B cell (primary cell): ENCODE measurements at regions not wholly inside any gene's neighbourhood (a gene's known extent, or its start where the extent isn't known, plus 50 kb on each side); places are given as distances from the start of the nearest gene placed in this dataset.

Experiments
- ATAC-seq: fragments of 200-7000 bp; cut with Tn5 transposase; one replicate; pipeline ENCODE4 v1.10.0; 2021; ENCODE audit warnings: low read depth, mild to moderate bottlenecking, moderate number of reproducible peaks, moderate library complexity
- CTCF ChIA-PET: fragments of 350-600 bp; sonication (Branson Sonifier 250); formaldehyde crosslinking; loops from one replicate; lab custom pipeline; 2021; ENCODE audit warnings: antibody characterized with exemption, inconsistent platforms; lab: Charles Lee
- POLR2A ChIA-PET: fragments of 350-600 bp; sonication (Branson Sonifier 250); formaldehyde crosslinking; loops from one replicate; lab custom pipeline; 2021; ENCODE audit warnings: antibody characterized with exemption; lab: Charles Lee
- DNase-seq: peaks from one replicate; pipeline ENCODE4 v3.0.0; 2013
- H2AFZ ChIP-seq: 2 replicates; pipeline ENCODE4 v1.6.1; 2012; ENCODE audit warnings: mild to moderate bottlenecking, low read depth, low read length; ENCODE audit not compliant: insufficient read depth, poor library complexity, severe bottlenecking
- H3K27ac ChIP-seq, 2 donors: 1 replicate in 1 of 2; 2 replicates in 1 of 2; pipeline ENCODE4 v1.5.1; 2012 to 2013; ENCODE audit warnings: low read length in 2 of 2, mild to moderate bottlenecking in 2 of 2, moderate library complexity in 1 of 2
- H3K27me3 ChIP-seq, 4 experiments: fragments of 200-600 bp in 1 of 4; sonication (generic) in 1 of 4; replicated peaks in 1 of 4; 1 replicate in 2 of 4; 2 replicates in 2 of 4; pipeline versions ENCODE4 v1.6.1 to v1.7.0; 2013 to 2016; ENCODE audit warnings: low read length in 3 of 4, mild to moderate bottlenecking in 2 of 4, mixed read lengths in 1 of 4, moderate library complexity in 1 of 4; ENCODE audit not compliant: insufficient read depth in 4 of 4, control insufficient read depth in 3 of 4; ENCODE audit errors: control extremely low read depth in 1 of 4
- H3K36me3 ChIP-seq, 2 experiments: replicated peaks in 1 of 2; 1 replicate in 1 of 2; 2 replicates in 1 of 2; pipeline versions ENCODE4 v1.6.1 to v1.7.1; 2013; ENCODE audit warnings: low read length in 1 of 2; ENCODE audit not compliant: insufficient read depth in 2 of 2, control insufficient read depth in 1 of 2; ENCODE audit errors: control extremely low read depth in 1 of 2, extremely low read depth in 1 of 2
- H3K4me1 ChIP-seq, 2 donors: fragments of 200-600 bp in 1 of 2; sonication (generic) in 1 of 2; 1 replicate in 1 of 2; 2 replicates in 1 of 2; pipeline versions ENCODE4 v1.5.1 to v1.6.1; 2013 to 2017; ENCODE audit warnings: low read length in 2 of 2; ENCODE audit not compliant: control insufficient read depth in 2 of 2, insufficient read depth in 2 of 2
- H3K4me2 ChIP-seq: replicated peaks from 2 replicates; pipeline ENCODE3; 2012; ENCODE audit warnings: mild to moderate bottlenecking, low read depth, low read length; ENCODE audit not compliant: poor library complexity, severe bottlenecking
- H3K4me3 ChIP-seq, 5 experiments: fragments of 200-600 bp in 1 of 5; sonication (generic) in 1 of 5; 1 replicate in 3 of 5; 2 replicates in 2 of 5; pipeline versions ENCODE4 v1.5.1 to v1.7.0; 2011 to 2016; ENCODE audit warnings: low read length in 4 of 5, mild to moderate bottlenecking in 4 of 5, low read depth in 2 of 5, control low read depth in 1 of 5, moderate library complexity in 1 of 5; ENCODE audit not compliant: insufficient read depth in 1 of 5; ENCODE audit errors: control extremely low read depth in 1 of 5, extremely low read depth in 1 of 5
- H3K79me2 ChIP-seq: fragments of 200-600 bp; sonication (generic); one replicate; pipeline ENCODE4 v1.6.0; 2016; ENCODE audit warnings: low read length; ENCODE audit not compliant: control insufficient read depth, insufficient read depth
- H3K9ac ChIP-seq: fragments of 200-600 bp; sonication (generic); 2 replicates; pipeline ENCODE4 v1.6.1; 2017; ENCODE audit warnings: mild to moderate bottlenecking, low read length, moderate library complexity
- H3K9me3 ChIP-seq, 3 donors: one replicate each; pipeline versions ENCODE4 v1.6.1 to v1.7.1; 2013; ENCODE audit warnings: low read length in 2 of 3; ENCODE audit not compliant: control insufficient read depth in 2 of 3, insufficient read depth in 1 of 3; ENCODE audit errors: control extremely low read depth in 1 of 3
- H4K20me1 ChIP-seq: 2 replicates; pipeline ENCODE4 v1.6.0; 2012; ENCODE audit warnings: mild to moderate bottlenecking, low read length; ENCODE audit not compliant: insufficient read depth, control insufficient read depth, poor library complexity, severe bottlenecking
- H3K27ac Mint-ChIP-seq: one replicate; pipeline ENCODE4 v1.8.0; 2021; ENCODE audit warnings: mixed read lengths
- H3K27me3 Mint-ChIP-seq: one replicate; pipeline ENCODE4 v1.8.0; 2021; ENCODE audit warnings: mixed read lengths
- H3K4me1 Mint-ChIP-seq: one replicate; pipeline ENCODE4 v1.8.0; 2021; ENCODE audit warnings: mixed read lengths
- H3K4me3 Mint-ChIP-seq: one replicate; pipeline ENCODE4 v1.8.0; 2021; ENCODE audit warnings: mixed read lengths
- H3K9me3 Mint-ChIP-seq: one replicate; pipeline ENCODE4 v1.8.0; 2022; ENCODE audit warnings: mixed read lengths; ENCODE audit not compliant: insufficient read depth
- EZH2 ChIP-seq: IDR thresholded peaks from 2 replicates; pipeline ENCODE4 v1.6.1; 2012; ENCODE audit warnings: borderline replicate concordance, low read depth, mild to moderate bottlenecking, moderate library complexity, low read length; ENCODE audit not compliant: insufficient read depth, poor library complexity, severe bottlenecking
- WGBS: methylation state at CpG from one replicate; pipeline ENCODE4 v1.1.5; 2013; ENCODE audit warnings: missing lambda C conversion rate; ENCODE audit not compliant: insufficient coverage; 5-methylcytosine and 5-hydroxymethylcytosine counted together
- intact Hi-C: fragments of 100-400 bp; cut with micrococcal nuclease; formaldehyde crosslinking; loops from one replicate; pipeline ENCODE4 v1.10.0; 2022
- TF ChIP-seq, protein P1 (sequence below): fragments of 200-600 bp; IDR thresholded peaks from one replicate; pipeline ENCODE4 v1.8.0; 2022; ENCODE audit warnings: antibody characterized with exemption, mild to moderate bottlenecking

DNA sequence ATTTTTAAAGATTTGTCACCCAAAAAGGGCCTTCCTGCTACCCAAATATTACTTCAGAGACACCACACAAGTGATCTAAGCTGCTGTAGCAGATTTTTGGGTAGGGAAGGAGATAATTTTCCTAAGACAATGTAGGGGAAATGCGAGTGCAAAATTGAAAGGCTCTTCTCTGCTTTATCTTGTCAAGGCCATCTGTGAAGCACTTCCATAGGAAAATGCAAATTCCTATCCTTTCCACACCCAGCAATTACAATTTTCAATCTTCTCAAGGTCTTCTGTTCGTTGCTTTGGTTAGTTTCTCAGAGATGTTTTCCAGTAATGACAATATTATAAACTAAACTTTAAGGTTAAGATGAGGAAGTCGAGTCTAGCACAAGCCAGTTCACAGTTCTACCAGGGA, 53.4 kb downstream of the HDGFL1 start:
- no peaks in the 10 kb centered on the region for H3K36me3 ChIP-seq
- H3K9me3 Mint-ChIP-seq: peaks cover 6% of the 10 kb centered on the region
- TF ChIP-seq, protein P1, sequence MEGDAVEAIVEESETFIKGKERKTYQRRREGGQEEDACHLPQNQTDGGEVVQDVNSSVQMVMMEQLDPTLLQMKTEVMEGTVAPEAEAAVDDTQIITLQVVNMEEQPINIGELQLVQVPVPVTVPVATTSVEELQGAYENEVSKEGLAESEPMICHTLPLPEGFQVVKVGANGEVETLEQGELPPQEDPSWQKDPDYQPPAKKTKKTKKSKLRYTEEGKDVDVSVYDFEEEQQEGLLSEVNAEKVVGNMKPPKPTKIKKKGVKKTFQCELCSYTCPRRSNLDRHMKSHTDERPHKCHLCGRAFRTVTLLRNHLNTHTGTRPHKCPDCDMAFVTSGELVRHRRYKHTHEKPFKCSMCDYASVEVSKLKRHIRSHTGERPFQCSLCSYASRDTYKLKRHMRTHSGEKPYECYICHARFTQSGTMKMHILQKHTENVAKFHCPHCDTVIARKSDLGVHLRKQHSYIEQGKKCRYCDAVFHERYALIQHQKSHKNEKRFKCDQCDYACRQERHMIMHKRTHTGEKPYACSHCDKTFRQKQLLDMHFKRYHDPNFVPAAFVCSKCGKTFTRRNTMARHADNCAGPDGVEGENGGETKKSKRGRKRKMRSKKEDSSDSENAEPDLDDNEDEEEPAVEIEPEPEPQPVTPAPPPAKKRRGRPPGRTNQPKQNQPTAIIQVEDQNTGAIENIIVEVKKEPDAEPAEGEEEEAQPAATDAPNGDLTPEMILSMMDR: no peak
- no peaks in the 10 kb centered on the region for H3K27me3 ChIP-seq
- H3K4me1 ChIP-seq: no peaks in the 10 kb centered on the region
- H3K9me3 ChIP-seq: peaks cover 0 to 6% (median 3%) of the 10 kb centered on the region in 3 donors
- H4K20me1 ChIP-seq: no peaks in the 10 kb centered on the region
- no peak overlapping the region for H3K4me2 ChIP-seq
- DNase-seq (no peak), ATAC-seq (no peak)
- H3K4me3 Mint-ChIP-seq: no peak overlapping the region
- no peak overlapping the region for H3K27ac ChIP-seq
- intact Hi-C loops: no loop called here
- no peak overlapping the region for H3K4me3 ChIP-seq
- no peaks in the 10 kb centered on the region for H3K4me1 Mint-ChIP-seq
- POLR2A ChIA-PET: no interaction called here
- no peak overlapping the region for H3K9ac ChIP-seq
- no CpG with 5 or more reads among the region's 3 CpGs for WGBS
- H2AFZ ChIP-seq: no peak overlapping the region
- H3K79me2 ChIP-seq: no peaks in the 10 kb centered on the region
- no peak overlapping the region for H3K27ac Mint-ChIP-seq
- no peaks in the 10 kb centered on the region for H3K27me3 Mint-ChIP-seq
- CTCF ChIA-PET: no interaction called here

GRCh38 chr6:22627644-22628043, 58.3 kb downstream of the HDGFL1 start:
- H4K20me1 ChIP-seq: no peaks in the 10 kb centered on the region
- intact Hi-C loops: no loop called here
- H3K9me3 ChIP-seq: peaks cover 0 to 6% (median 0%) of the 10 kb centered on the region in 3 donors
- no peak overlapping the region for H3K9ac ChIP-seq
- Mint-ChIP-seq H3K9me3 (peaks cover 6% of the 10 kb centered on the region), H3K27me3 (no peaks in the 10 kb centered on the region), H3K4me3 (no peak overlapping the region), H3K4me1 (no peaks in the 10 kb centered on the region), H3K27ac (no peak overlapping the region)
- no peak overlapping the region for H2AFZ ChIP-seq
- WGBS: 80% methylated on average over 1 of the region's 2 CpGs
- H3K4me2 ChIP-seq: no peak overlapping the region
- ChIA-PET POLR2A (no interaction called here), CTCF (no interaction called here)
- DNase-seq (no peak), ATAC-seq (no peak)
- H3K27ac ChIP-seq: no peak overlapping the region
- no peak overlapping the region for H3K4me3 ChIP-seq
- no peaks in the 10 kb centered on the region for H3K4me1 ChIP-seq
- no peaks in the 10 kb centered on the region for H3K36me3 ChIP-seq
- no peaks in the 10 kb centered on the region for H3K27me3 ChIP-seq
- no peaks in the 10 kb centered on the region for H3K79me2 ChIP-seq
- TF ChIP-seq, protein P1: no peak
- no peak for TF ChIP-seq EZH2
